ENCODE measurements at regions not wholly inside any gene's neighbourhood (a gene's known extent, or its start where the extent isn't known, plus 50 kb on each side); places are given as distances from the start of the nearest gene placed in this dataset.

DNA sequence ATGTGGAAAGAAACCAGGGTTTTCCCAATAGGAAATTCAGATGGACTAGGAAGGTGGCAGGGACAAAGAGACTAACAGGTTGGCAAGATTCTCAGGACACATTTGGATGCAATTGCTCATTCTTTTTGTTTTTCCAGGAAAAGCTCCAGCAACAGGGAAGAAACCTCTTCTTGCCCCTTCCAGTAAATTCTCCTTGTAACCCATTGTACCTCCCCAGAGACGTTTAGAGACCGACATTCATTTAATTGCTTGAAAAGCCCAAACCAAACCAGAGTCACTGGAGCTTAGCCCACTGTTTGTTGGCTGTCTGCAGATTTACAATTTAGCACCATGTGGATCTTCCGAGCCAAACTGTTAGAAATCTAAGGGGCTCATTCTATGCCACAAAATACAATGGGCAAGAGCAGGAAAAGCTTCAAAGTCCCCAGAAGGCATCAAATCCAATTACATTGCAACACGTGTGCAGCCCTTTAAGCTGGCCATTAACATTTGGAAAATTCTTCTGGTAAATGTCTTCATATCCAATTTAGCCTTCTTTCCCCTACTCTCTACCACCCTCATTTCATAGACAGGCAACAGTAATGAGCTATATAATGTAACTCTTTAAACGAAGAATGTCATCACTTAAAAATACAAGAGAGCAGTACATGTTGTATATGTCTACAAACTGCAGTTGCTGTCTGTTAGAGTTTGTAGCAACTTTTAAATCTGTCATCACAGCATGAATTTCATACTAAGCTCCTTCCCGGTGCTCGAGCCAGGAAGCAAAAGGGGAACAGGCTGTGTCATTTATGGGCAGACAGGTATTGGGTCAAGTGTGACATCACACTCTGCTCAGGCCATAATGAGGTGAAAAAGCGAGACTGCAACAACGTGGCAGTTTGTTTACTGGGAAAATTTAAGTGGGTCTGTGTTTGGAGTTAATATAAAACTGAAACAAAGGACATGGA lies 235.6 kb upstream of the HNRNPA3 start:
- 39% methylated on average over 7 of the region's 9 CpGs for WGBS (ENCODE audit: insufficient coverage)
- DNase-seq (ENCODE audit: low read depth in 4 of 6, low spot score in 6 of 6), result peak in 5 of 6 donors; percentile 36 to 90 (median 61)
- no peaks in the 10 kb centered on the region for H3K9me3 ChIP-seq (ENCODE audit: control insufficient read depth, insufficient read depth, low read length)
- H3K4me1 ChIP-seq (ENCODE audit: control insufficient read depth, insufficient read depth, low read length), result peaks cover 4% of the 10 kb centered on the region
- no peak overlapping the region for H3K4me3 ChIP-seq (ENCODE audit: low read depth, low read length)
- H3K27me3 ChIP-seq (ENCODE audit: control insufficient read depth, insufficient read depth, low read length), result no peaks in the 10 kb centered on the region
- no peak overlapping the region for H3K27ac ChIP-seq (ENCODE audit: low read depth, low read length)
- no peaks in the 10 kb centered on the region for H3K36me3 ChIP-seq (ENCODE audit: control insufficient read depth, insufficient read depth, low read length)

DNA sequence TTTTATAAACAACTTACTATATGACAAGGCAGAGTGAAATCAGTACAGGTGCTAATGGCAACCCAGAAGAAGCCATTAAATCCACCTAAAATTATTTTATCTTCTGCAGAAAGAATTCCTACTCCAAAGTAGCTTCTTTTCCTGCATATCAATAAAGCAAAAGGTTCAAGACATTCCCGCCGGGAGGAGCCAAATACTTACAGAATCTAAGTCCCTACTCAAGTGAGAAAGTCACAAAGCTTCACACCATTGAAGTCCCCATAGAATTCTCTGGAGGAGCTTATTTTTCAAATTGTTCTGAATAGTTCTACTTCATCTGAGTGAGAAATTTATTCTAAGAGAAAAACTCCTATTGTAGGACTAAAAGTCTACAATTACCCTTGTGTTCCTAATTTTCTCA lies 233.7 kb upstream of the HNRNPA3 start:
- H3K27me3 ChIP-seq (ENCODE audit: control insufficient read depth, insufficient read depth, low read length), result no peaks in the 10 kb centered on the region
- no peak for DNase-seq (ENCODE audit: low read depth in 4 of 6, low spot score in 6 of 6)

DNA sequence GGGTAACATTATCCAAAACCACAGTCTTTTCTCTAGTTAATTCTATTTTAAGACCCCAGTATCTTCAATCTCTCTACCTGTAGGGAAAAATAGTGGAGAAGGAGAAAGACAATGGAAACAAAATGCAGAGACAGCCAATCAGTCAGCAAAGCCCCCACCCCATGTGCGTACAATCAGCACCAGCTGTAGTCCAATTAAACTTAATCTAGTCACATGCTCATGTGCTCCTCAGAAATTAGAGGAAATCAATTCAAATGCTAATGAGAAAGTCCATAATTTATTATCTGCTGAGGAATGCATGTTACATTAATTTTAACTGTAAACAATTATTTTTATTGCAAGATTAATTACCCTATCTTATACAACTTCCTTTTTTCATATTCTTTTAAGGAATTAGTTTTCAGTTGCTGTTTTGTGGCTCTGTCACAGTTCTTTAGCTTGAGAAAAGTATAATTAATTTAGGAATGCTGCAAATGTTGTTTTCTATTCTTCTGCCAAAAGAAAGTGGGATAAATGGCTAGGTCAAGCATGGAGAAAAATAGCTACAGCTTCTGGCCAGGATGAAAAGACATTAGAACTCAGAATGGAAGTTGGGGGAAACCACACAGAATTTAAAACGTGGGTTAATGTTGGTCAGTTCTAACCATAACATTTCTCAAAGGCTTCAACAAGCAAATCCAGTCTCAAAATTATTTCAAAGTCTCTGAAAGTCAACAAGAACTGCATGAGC lies 232.4 kb upstream of the HNRNPA3 start:
- H3K36me3 ChIP-seq (ENCODE audit: control insufficient read depth, insufficient read depth, low read length), result no peaks in the 10 kb centered on the region
- DNase-seq (ENCODE audit: low read depth in 4 of 6, low spot score in 6 of 6), result peak in 2 of 6 donors; percentile 52 to 68
- H3K4me1 ChIP-seq (ENCODE audit: control insufficient read depth, insufficient read depth, low read length), result peaks cover 4% of the 10 kb centered on the region
- WGBS (ENCODE audit: insufficient coverage), result no CpG with 5 or more reads among the region's 2 CpGs
- no peak overlapping the region for H3K27ac ChIP-seq (ENCODE audit: low read depth, low read length)
- H3K27me3 ChIP-seq (ENCODE audit: control insufficient read depth, insufficient read depth, low read length), result no peaks in the 10 kb centered on the region
- no peak overlapping the region for H3K4me3 ChIP-seq (ENCODE audit: low read depth, low read length)
- no peaks in the 10 kb centered on the region for H3K9me3 ChIP-seq (ENCODE audit: control insufficient read depth, insufficient read depth, low read length)

More for the DNA sequence above, 233.7 kb upstream of the HNRNPA3 start:
- Histone ChIP-seq H3K27ac (ENCODE audit: low read depth, low read length) (no peak overlapping the region), H3K4me3 (ENCODE audit: low read depth, low read length) (no peak overlapping the region), H3K4me1 (ENCODE audit: control insufficient read depth, insufficient read depth, low read length) (peaks cover 4% of the 10 kb centered on the region), H3K9me3 (ENCODE audit: control insufficient read depth, insufficient read depth, low read length) (no peaks in the 10 kb centered on the region), H3K36me3 (ENCODE audit: control insufficient read depth, insufficient read depth, low read length) (no peaks in the 10 kb centered on the region)
- no CpG with 5 or more reads among the region's 2 CpGs for WGBS (ENCODE audit: insufficient coverage)

DNA sequence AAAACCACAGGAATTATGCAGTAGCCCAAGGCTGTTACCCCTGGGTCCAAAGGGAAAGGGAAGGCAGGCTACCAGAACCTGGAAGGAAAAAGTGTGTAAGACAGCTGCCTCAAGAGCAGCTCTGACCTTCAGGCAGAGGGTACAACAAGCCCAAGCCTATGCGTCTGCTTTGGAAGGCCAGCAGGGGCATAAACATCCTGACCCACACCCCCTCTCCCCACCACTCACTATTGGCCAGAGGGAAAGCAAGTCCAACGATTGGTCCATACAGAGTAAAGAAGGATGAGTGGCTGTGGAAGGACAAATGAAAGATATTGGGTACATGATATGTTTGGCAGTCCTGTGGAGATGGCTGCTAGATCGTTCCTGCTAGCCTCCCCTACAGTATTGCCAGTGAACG lies 227.6 kb upstream of the HNRNPA3 start:
- Histone ChIP-seq H3K9me3 (ENCODE audit: control insufficient read depth, insufficient read depth, low read length) (no peaks in the 10 kb centered on the region), H3K4me1 (ENCODE audit: control insufficient read depth, insufficient read depth, low read length) (no peaks in the 10 kb centered on the region), H3K4me3 (ENCODE audit: low read depth, low read length) (no peak overlapping the region), H3K36me3 (ENCODE audit: control insufficient read depth, insufficient read depth, low read length) (no peaks in the 10 kb centered on the region), H3K27me3 (ENCODE audit: control insufficient read depth, insufficient read depth, low read length) (no peaks in the 10 kb centered on the region), H3K27ac (ENCODE audit: low read depth, low read length) (no peak overlapping the region)
- 100% methylated on average over 2 of the region's 4 CpGs for WGBS (ENCODE audit: insufficient coverage)
- DNase-seq (ENCODE audit: low read depth in 4 of 6, low spot score in 6 of 6), result no peak

DNA sequence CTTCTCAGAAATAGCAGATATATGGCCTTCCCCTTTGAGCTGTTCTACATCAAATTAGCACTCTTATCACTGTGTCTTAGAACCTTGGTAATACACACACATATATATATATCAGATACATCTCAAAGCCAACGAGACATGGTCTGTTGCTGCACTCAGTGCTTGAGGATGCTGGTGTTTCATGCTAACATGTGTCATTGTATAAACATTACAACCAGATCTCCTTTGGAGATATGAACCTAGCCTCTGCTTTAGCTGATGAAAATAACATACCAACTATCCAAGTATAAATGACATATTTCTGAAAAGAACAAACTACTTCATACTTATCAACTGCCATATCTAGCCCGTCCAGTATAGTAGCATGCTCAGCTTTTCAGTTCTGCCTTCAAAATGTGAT lies 226.7 kb upstream of the HNRNPA3 start:
- Histone ChIP-seq H3K36me3 (ENCODE audit: control insufficient read depth, insufficient read depth, low read length) (no peaks in the 10 kb centered on the region), H3K27me3 (ENCODE audit: control insufficient read depth, insufficient read depth, low read length) (no peaks in the 10 kb centered on the region), H3K4me1 (ENCODE audit: control insufficient read depth, insufficient read depth, low read length) (no peaks in the 10 kb centered on the region), H3K9me3 (ENCODE audit: control insufficient read depth, insufficient read depth, low read length) (no peaks in the 10 kb centered on the region), H3K27ac (ENCODE audit: low read depth, low read length) (no peak overlapping the region), H3K4me3 (ENCODE audit: low read depth, low read length) (no peak overlapping the region)
- 100% methylated on average over 1 of the region's 2 CpGs for WGBS (ENCODE audit: insufficient coverage)
- DNase-seq (ENCODE audit: low read depth in 4 of 6, low spot score in 6 of 6), result no peak

DNA sequence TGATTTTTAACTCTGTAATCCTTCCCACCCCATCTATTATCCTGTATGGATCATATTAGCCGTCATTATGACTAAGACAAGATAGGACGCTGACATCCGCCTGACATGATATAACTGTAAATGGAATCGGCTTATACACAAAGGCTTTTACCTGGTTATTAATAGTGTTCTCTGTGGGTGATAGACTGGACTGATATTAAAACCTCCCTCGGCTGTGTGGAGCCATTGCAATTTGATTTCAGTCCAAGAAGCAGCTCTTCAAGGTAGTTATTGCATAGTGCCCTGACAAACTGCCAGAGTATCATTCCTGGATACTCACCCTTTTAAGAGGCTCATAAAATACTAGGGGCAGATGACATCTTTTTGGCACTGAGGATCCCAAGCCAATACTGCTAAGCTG lies 226.1 kb upstream of the HNRNPA3 start:
- Histone ChIP-seq H3K27me3 (ENCODE audit: control insufficient read depth, insufficient read depth, low read length) (no peaks in the 10 kb centered on the region), H3K36me3 (ENCODE audit: control insufficient read depth, insufficient read depth, low read length) (no peaks in the 10 kb centered on the region), H3K27ac (ENCODE audit: low read depth, low read length) (no peak overlapping the region), H3K4me3 (ENCODE audit: low read depth, low read length) (no peak overlapping the region), H3K9me3 (ENCODE audit: control insufficient read depth, insufficient read depth, low read length) (no peaks in the 10 kb centered on the region), H3K4me1 (ENCODE audit: control insufficient read depth, insufficient read depth, low read length) (no peaks in the 10 kb centered on the region)
- WGBS (ENCODE audit: insufficient coverage), result no CpG with 5 or more reads among the region's 5 CpGs
- DNase-seq (ENCODE audit: low read depth in 4 of 6, low spot score in 6 of 6), result peak in 1 of 6 donors; percentile 74

DNA sequence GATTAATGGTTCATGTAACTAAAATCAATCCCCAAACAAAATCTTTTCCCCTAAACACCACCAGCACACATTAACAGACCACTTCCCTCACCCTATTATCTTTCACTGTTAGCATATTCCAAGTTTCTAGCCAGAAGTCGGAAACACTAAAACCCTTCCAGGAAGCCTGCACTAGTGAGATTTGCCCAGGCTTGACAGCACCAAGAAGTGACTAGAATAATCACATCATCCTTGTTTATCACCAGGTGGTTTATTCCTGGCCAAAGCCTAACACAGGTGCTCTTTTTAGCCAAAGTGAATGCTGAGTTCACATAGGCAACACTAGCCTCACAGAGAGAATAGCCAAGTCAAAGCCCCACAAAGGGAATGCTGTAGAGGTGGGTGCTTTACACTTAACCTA lies 221.2 kb upstream of the HNRNPA3 start:
- no peaks in the 10 kb centered on the region for H3K4me1 ChIP-seq (ENCODE audit: control insufficient read depth, insufficient read depth, low read length)
- no peaks in the 10 kb centered on the region for H3K9me3 ChIP-seq (ENCODE audit: control insufficient read depth, insufficient read depth, low read length)
- no peak for DNase-seq (ENCODE audit: low read depth in 4 of 6, low spot score in 6 of 6)
- H3K27me3 ChIP-seq (ENCODE audit: control insufficient read depth, insufficient read depth, low read length), result no peaks in the 10 kb centered on the region
- H3K36me3 ChIP-seq (ENCODE audit: control insufficient read depth, insufficient read depth, low read length), result no peaks in the 10 kb centered on the region
- H3K27ac ChIP-seq (ENCODE audit: low read depth, low read length), result no peak overlapping the region
- no peak overlapping the region for H3K4me3 ChIP-seq (ENCODE audit: low read depth, low read length)
- 91% methylated on average over 1 of the region's 1 CpG for WGBS (ENCODE audit: insufficient coverage)

DNA sequence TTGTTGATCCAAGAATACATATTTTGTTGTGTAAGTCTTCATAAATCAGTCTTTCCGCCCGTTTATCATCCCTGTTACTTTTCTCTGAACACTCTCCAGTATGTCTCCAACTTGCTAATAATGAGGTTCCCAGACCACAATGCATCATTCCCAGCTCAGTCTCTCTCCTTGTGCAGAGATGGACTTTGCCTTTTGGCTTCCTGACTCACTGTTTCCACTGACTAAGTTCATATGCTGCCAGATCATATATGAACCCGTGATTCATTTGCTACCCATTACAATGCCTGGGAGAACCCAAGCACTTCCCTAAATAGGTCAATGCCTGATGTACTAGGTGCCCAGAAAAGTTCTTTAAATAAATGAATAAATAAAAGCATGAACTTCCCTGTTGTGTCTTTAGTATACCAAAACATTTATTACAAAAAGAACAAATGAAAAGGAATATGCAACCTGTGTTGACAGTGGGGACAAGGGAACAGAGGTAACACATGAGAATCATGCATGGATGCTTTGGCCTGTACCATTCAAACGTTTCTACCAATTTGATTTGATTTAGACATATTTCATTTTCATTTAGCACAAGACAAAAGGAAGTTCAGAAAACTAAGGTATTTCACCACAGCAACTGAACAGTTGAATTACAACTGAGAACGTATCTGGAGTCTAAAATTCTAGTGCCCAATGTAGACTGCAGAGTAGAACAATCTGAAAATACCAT lies 215.4 kb upstream of the HNRNPA3 start:
- no peaks in the 10 kb centered on the region for H3K9me3 ChIP-seq (ENCODE audit: control insufficient read depth, insufficient read depth, low read length)
- H3K27me3 ChIP-seq (ENCODE audit: control insufficient read depth, insufficient read depth, low read length), result no peaks in the 10 kb centered on the region
- DNase-seq (ENCODE audit: low read depth in 4 of 6, low spot score in 6 of 6), result no peak
- WGBS (ENCODE audit: insufficient coverage), result 92% methylated on average over 2 of the region's 5 CpGs
- no peaks in the 10 kb centered on the region for H3K4me1 ChIP-seq (ENCODE audit: control insufficient read depth, insufficient read depth, low read length)
- no peak overlapping the region for H3K4me3 ChIP-seq (ENCODE audit: low read depth, low read length)
- no peak overlapping the region for H3K27ac ChIP-seq (ENCODE audit: low read depth, low read length)
- no peaks in the 10 kb centered on the region for H3K36me3 ChIP-seq (ENCODE audit: control insufficient read depth, insufficient read depth, low read length)

DNA sequence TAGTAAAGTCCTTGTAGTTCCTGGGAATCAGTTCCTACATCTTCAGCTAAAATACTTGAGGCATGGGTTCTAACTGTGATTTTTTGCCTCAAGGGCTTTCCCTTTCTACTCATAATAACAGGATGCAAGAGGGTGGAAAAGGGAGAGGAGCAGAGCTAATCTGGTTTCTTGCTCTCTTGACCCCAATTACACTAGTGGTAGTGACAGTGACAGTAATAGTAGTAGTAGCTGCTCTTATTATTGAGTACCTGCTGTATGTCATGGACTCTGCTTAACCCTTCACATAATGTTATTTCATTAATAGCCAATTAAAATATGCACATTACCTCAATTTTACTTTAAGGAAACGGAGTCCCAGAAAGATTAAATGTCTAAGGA lies 214.8 kb upstream of the HNRNPA3 start:
- H3K9me3 ChIP-seq (ENCODE audit: control insufficient read depth, insufficient read depth, low read length), result no peaks in the 10 kb centered on the region
- H3K36me3 ChIP-seq (ENCODE audit: control insufficient read depth, insufficient read depth, low read length), result no peaks in the 10 kb centered on the region
- H3K27ac ChIP-seq (ENCODE audit: low read depth, low read length), result no peak overlapping the region
- no peaks in the 10 kb centered on the region for H3K27me3 ChIP-seq (ENCODE audit: control insufficient read depth, insufficient read depth, low read length)
- no peak overlapping the region for H3K4me3 ChIP-seq (ENCODE audit: low read depth, low read length)
- no peaks in the 10 kb centered on the region for H3K4me1 ChIP-seq (ENCODE audit: control insufficient read depth, insufficient read depth, low read length)
- 92% methylated on average over 1 of the region's 1 CpG for WGBS (ENCODE audit: insufficient coverage)
- no peak for DNase-seq (ENCODE audit: low read depth in 4 of 6, low spot score in 6 of 6)
